Right lobe of liver (tissue), 4 donors: ENCODE measurements at regions not wholly inside any gene's neighbourhood (a gene's known extent, or its start where the extent isn't known, plus 50 kb on each side); places are given as distances from the start of the nearest gene placed in this dataset.

ENCODE experiments used
- CTCF ChIP-seq, 4 donors: fragments of 200-600 bp in 3 of 4; fragments of 450-650 bp in 1 of 4; IDR thresholded peaks; one replicate each; pipeline versions ENCODE4 v1.5.1 to v1.8.0; 2016 to 2022; ENCODE audit warnings: antibody characterized with exemption in 4 of 4, mild to moderate bottlenecking in 2 of 4
- POLR2A ChIP-seq: fragments of 450-650 bp; IDR thresholded peaks from one replicate; pipeline ENCODE4 v1.6.1; 2017; ENCODE audit warnings: antibody characterized with exemption, mild to moderate bottlenecking
- donor health status: DM: no; HTN: no; CAD: no.
- donor health status: DM: no; HTN: no; CAD: no.
- donor health status: DM: no; HTN: yes; CAD: no.

DNA sequence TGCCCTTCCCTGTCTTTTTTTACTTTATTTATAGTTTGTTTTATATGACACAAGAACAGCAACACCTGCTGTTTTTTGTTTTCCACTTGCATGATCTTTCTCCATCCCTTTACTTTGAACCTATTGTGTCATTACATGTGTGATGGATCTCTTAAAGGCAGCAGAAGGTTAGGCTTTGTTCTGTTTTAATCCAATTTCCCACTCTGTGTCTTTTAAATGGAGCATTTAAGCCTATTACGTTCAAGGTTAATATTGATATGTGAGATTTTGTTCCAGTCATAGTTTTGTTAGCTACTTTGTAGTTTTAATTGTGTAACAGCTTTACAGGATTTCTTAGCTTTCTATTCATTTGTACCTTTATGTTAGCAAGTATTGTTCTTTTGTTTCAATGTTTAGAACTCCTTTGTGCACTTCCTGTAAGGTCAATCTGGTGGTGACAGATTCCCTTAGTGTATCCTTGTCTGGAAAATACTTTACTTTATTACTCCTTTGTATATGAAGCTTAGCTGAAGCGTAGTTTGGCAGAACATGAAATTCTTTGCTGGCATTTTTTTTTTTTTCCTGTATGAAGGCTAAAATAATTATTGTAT, 1443.0 kb upstream of the LRRTM1 start:
- TF ChIP-seq CTCF (IDR thresholded peaks at IDR 0.05) (no peak), POLR2A (no peak)
